Germinal center (tissue), 1 donor: ENCODE measurements at regions not wholly inside any gene's neighbourhood (a gene's known extent, or its start where the extent isn't known, plus 50 kb on each side); places are given as distances from the start of the nearest gene placed in this dataset.
"Not testable (repeated sequence)": the region's sequence is repeated elsewhere in the genome, so short reads cannot be mapped to it uniquely, and the experiment has no call there.

Experiments
- DNase-seq: peaks from one replicate; pipeline ENCODE4 v3.0.0; 2012; ENCODE audit warnings: mixed read lengths, low spot score

DNA sequence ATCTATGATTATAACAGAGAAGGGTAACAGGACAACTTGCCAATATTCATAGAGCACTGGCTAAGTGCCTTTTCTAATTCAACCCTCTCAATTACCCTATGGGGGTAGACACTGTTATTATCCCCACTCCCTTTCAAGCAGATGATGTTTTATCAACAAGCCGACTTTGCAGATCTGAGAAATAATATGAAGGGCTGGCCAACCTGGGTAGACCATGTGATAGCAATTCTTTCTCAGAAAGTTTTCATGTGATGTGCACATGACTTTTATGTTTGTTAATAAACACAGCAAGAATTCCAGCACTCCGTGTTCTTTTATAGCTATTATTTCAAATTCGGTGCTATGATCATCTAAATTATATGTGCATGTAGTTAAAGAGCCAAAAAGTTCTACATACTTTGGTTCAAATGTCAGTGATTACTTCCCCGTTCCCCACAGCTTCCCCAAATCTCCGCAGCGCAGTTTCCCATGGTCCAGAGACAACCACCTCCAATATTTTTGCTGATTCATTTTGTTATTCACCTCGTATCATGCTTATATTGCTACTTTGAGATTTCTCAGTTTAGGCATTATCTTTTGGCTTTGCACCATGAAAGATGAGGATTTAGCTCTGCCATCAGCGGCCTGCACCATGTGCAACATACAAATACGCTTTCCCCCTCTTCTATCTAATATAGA, 96.7 kb upstream of the GADD45A start:
- no peak for DNase-seq

DNA sequence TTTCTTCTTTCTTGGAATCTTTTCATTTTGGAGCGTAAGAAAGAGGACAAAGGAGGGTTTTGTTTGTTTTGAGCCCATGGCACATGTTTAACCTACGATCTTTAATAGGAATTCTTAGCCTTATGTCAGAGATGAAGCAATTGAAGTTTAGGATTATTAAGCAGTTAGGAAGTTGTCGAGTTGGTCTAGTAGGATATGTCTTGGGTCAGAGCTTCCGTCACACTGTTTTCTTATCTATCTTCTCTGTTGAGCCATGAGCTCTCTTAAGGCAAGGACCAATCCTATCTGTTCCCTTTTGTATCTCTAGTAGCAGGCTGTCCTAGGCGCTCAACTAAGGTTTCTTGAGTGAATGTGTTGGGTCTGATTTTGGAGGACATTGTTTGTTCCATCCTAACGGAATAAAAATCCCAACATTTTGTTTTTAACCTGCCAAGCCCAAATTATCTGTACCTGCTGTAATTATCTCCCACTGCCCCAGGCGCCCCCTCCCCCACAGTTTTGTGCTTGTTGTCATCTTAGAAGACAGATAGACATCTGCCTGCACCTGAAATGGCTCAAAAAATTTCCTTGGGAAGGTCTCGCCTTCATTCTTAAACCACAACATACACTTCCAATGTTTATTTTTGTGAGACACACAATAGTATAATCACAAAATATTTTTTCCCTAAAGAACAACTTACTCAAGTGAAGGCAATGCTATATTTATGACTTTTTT, 95.3 kb upstream of the GADD45A start:
- DNase-seq = no peak

DNA sequence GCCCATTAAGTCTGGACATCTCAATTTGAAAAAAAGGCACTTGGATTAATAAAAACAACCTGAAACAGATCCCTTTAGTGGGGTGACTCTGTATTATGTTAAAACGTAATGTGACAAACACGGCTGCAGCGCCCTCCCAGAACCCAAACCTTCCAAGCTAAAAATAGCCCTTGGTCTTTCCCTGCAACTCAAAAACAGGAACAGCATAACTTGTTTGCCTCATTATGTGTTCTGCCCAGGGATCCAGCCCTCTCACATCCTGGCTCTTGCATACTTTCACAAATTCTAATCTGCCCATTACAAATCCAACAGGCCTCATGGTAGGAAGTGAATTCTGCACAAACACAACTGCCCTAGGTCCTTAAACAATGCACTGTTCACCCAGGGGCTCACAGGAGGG, 94.7 kb upstream of the GADD45A start:
- no peak for DNase-seq

DNA sequence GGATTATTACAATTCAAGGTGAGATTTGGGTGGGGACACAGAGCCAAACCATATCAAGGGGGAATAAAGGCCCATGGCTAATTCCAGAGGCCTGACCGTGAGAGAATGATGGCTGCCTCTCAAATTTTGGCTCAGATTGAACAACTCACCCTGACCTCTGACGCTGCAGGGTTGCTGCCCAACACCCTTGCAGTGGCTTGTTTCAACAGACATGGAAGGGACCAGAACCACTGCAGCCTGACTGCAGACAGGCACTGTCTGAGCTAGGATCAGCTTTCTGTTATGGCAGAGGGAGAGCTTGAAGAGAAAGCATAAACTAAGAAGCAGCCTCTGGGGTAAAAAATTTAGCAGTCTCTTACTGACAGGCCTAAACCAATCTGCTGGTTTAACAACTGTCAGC, 90.2 kb upstream of the GADD45A start:
- DNase-seq = no peak

DNA sequence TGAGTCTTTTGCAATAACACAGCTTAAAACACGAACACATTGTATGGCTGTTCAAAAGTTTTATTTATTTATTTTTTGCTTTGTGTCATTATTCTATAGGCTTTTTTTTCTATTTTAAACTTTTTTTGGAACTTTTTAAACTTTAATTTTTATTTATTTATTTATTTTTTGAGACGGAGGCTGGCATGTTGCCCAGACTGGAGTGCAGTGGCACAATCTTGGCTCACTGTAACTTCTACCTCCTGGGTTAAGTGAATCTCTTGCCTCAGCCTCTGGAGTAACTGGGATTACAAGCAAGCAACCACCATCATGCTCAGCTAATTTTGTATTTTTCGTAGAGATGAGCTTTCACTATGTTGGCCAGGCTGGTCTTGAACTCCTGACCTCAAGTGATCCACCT, 88.3 kb upstream of the GADD45A start:
- no peak for DNase-seq

DNA sequence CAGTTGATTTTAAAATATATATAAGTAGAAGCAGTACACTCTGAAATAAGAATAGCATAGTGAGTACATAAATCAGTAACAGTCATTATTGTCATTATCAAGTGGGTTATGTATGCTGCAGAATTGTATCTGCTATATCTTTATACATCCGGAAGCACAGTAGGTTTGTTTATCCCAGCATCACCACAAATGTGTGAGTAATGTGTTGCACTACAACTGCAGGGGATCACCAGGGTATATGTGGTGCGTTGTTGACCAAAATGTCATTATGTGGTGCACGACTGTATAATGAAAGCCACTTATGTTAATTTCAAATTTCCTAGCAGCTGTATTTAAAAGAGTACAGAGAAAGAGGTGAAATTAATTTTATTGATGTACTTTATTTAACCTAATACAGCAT, 87.7 kb upstream of the GADD45A start:
- DNase-seq = no peak

DNA sequence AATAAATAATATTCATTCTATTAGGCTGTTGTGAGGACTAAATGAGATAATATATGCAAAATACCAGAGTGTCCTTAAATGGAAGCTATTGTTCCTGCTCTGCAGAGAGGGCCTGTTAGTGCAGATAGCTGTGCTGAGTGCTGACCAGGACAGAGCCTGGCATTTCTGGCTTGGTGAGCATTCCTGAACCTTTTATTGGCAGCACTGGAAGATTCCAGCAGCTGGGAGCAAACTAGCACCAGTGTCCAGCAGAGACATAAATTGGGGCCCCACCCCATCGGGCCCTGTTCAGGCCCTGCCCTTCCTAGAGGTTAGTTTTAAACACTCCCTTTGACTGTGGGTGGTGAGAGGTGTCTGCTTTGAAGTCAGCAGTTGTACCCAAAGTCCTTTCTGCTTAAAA, 85.9 kb upstream of the GADD45A start:
- DNase-seq = no peak

DNA sequence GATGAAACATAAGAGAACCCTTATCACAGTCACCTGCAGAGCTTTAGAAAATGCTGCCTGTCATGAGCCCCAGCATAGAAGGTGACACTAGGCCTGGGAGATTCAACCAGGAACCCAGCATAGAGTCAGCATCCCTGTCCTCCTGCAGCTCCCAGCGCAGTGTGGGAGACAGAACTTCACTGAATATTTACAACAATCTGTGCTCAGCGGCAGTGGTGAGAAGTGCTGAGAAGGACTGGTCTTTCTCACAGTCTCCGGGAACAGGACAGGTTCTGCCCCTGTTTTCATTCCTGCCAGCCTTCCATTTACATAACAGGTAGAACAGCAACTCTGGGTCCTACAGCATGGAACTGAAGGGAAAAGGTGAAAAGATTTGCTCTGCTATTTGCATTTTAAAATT, 83.5 kb upstream of the GADD45A start:
- DNase-seq = no peak

DNA sequence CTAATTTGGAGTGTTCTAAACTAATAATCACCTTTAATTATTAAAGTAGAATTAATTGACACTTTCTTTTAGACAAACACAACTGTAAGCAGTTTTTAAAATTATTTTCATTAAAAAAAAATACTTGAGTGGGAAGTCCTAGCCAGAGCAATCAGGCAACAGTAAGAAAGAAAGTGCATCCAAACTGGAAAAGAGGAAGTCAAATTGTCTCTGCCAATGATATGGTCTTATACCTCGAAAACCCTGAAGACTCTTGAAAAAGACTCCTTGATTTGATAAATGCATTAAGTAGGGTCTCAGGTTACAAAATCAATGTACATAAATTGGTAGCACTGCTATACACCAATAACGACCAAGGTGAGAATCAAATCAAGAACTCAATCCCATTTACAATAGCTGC, 83.0 kb upstream of the GADD45A start:
- no peak for DNase-seq

DNA sequence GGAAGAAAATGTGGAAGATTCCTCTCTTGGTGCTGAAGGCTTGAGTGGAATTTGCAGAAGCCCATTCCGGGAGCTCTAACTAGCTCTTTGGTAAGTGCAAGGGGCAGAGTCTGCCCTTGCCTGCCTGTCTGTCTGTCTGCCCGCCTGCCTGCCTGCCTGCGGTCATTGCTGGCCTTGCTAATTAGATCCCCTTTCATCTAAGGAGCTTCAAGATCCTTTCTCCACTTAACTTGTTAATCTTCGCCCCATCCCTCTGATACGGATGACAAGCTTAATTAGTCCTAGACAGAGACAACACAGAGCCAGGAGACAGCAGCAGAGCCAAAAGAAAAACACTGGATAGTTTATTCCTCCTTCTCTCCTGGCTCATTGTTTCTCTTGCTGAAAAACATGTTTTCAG, 80.2 kb upstream of the GADD45A start:
- DNase-seq = no peak

DNA sequence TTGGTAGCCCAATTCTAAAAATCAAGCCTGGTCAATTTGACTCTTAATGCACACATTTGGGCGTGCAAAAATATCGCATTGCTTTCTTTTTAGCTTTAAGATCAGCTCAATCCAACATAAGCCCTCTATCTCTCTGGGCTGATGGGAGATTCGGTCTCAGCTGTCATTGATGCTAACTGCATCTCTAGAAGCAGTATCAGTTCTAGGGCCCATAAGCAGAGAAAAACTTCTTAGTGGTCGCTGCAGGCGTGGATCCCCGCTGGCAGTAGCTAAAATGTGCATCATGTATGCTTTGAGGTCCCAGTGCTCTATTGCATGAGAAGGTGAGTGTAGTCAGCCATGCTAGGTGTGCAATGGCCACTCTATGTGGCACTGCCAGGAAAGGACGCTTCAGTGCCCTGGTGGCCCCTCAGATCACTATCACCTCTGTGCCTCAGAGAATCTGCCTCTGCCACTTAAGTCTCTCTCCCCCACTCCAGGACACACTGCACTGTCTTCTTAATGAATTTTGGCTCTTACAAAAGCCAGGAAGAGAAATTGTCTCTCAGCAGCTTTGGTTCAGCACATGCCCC, 79.7 kb upstream of the GADD45A start:
- no peak for DNase-seq

DNA sequence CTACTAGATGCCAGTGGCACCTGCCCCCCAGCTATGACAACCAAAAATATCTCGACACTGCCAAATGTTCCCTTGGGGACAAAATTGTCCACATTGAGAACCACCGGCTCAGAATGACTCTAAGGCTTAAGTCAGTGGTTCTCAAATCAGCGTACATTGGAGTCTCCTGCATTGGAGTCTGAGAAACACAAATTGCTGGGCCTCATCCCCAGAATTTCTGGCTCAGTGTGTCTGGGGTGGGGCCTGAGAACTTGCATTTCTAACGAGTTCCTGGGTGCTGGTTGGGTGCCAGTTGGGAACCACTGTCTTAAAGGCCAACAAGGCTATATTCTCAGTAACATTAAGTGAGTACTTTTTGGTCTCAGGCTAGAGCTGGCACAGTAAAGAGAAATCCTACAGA, 77.7 kb upstream of the GADD45A start:
- DNase-seq = no peak

DNA sequence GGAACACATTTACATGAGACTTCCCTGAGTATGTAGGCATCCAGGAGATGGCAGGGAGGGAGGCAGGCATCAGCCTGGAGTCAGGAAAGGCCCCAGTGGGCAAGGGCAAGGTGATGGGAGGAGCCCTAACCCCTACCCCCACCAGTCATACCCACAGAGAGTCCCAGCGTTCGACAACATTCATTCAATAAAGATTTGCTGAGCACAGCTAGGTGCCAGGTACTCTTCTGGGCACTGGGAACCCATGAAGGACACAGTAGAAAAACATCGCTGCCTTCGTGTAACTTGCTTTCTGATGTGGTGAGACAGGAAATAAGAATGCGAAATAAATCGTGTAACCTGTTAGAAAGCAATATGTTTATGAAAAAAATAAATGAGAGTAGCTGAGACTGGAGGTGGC, 77.3 kb upstream of the GADD45A start:
- no peak for DNase-seq

DNA sequence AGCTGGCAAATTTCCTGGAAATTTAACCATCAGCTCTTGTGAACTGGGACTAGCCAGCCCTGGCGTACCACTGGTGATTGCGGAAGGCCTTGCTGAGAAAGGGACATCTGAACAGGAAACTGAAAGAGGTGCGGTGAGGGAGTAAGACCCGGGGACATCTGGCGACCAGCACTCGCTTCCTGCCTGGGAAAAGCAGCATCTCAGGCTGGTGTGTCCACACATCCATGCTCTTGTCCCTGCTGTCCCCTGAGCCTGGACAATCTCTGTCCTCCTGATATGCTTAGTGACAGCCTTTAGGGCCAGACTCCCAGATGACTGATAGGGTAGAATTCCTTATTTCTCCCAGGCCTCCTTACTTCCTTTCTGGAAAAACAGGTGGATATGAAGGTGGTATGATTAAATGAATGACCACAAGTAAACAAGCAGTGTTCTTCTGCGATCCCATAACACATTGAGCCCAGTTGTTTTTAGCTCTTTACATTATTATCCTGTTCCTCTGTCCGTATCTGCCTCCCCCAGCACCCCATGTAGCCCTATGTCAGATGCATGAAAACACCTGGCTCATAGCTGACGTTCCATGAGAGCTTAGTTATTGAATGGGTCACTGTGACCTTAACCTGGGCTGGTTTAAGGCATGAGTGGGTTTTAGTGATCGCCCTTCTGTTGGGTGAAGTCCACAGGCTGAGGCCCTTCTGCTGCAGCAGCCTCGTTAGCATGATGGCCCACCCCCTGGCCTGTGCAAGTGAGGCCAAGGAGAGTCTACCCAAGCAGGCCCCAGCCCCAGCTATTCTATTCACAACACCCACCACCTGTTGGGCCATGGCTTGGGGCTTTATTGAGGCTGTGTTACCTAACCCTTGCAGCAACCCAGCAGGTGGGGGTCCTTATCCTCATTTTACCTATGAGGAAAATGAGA, 76.1 kb upstream of the GADD45A start:
- DNase-seq = no peak

DNA sequence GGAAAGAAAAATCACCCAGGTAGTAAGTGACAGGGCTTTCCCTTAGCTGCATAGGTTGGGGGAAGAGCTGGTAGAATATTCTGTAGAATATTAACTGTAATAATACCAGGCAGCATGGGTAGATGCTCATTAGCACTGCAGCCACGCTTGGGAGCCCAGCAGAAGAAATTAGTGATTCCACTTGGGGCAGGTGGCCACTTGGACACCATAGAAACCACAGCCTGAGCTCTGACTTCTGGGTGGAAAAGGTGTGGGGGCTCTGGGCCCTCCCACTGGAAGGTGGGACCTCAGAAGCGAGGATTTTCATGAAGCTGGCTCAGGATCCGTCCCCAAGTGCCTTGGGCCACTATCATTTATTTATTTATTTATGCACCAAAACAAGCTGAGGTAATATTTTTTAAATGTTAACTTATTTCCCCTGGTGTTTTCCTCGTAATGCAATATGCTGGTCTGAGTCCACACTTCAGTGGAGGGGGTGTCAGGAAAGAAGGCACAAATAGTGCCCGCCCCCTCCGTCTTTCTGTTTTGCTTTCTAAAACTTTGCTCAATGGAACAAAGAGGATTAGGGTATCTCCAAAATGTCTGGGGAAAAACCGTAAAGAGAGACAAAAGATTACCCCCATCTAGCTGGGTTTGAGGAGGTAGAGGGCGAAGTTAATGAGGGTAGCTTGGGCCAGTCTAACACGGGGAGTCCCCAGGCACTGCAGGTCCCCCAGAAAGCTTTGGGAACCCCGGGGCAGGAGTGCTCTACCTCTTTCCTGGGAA, 75.2 kb upstream of the GADD45A start:
- no peak for DNase-seq

DNA sequence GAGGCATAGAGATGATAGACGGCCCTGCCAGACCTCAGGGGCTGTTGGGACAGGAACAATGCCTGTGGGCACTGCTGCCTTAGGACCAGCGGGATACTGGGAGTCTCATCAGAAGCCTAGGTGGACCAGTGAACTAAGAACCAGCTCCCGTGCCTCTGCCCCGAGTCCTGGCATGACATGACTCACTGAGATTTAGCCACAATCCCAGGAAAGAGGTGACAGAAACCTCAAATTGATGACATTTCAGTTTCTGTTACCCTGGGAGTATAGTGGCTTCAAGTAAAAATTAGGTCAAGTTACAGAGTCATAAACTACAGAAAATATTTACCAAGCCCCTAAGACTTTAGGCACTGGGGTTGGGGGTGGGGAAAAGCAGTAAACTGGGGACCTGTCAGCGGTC, 74.6 kb upstream of the GADD45A start:
- no peak for DNase-seq

DNA sequence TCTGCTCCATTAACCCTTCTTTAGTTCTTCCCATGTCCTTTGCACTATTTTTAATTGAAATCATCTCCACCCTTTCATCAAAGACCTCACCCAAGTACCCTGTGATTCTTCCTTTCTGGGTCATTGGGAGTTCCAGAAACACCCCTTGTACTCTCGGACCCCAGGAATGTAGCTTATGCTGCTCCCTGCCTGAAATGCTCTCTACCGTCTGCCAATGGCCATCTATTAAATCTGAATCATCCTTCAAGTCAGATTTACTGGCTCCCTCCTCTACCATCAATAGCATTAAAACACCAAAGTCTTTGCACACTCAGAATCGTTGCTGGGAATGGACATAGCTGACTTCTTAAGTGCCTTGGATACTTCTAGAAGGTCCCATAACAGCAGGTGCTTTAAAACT, 73.2 kb upstream of the GADD45A start:
- DNase-seq = no peak

DNA sequence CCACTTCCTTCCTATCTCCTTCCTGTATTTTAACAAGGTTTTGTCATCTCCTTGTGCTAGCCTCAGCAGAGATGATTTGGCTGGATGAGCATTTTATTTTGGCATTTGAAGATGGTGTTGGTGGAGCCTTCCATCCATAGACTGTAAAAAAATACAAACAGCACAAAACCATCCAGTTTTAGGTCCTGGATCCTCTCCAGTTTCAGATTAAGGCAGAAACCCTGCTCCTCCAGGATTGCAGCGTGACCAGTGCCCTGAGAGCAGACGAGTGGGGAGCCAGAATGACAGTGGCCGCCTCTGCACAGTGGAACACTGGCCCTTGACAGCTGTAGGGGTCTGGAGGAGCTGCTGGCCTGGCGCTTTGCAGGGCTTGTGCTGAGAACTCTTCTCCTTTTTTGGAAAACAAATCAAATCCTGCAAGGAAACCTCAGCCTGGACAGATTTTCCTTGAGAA, 72.2 kb upstream of the GADD45A start:
- no peak for DNase-seq

DNA sequence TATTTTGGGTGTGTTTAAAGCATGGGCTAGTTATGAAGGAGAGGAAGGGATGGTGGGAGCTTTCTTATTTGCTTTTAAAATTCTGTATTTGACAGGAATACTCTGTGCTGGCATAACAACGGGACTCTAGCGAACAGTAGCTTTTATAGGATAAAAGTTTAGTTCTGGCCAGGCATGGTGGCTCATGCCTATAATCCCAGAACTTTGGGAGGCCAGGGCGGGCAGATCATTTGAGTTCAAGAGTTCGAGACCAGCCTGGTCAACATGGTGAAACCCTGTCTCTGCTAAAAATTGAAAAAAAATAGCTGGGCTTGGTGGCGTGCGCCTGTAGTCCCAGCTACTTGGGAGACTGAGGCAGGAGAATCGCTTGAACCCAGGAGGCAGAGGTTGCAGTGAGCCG, 71.5 kb upstream of the GADD45A start:
- DNase-seq = not testable (repeated sequence)

DNA sequence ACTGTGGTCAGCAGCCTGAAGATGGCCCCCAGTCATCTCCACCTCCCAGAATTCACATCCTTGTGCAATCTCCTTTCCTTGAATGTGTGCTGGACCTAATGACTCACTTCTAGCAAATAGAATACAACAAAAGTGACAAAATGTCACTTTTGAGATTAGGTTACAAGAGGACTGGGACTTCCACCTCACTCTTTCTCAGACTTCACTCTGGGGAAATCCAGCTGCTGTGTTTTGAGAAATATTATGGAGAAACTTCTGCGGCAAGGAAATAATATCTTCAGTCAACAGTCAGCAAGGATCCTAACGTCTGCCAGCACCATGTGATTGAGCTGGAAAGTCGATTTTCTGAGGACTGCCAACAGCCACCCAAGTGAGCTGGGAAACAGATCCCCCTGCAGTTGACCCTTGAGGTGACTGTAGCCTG, 70.5 kb upstream of the GADD45A start:
- DNase-seq = no peak

DNA sequence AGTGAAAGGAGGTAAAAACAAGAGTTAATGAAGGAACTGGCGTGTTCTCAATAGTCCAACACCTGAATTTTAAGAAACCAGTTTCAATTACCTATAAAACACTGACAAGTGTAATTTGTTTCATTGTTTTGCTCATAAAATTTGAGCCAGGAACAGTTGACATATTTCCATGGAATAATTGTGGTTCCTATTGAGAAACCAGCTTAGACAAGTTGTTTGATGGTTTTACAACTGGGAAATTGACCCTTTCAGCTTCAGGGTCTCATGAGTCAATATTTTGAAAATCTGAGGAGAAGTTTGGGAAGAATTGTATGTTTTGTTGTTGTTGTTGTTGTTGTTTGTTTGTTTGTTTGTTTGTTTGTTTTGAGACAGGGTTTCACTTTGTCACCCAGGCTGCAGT, 69.1 kb upstream of the GADD45A start:
- no peak for DNase-seq
